Lung (tissue), 11 donors: ENCODE measurements at regions not wholly inside any gene's neighbourhood (a gene's known extent, or its start where the extent isn't known, plus 50 kb on each side); places are given as distances from the start of the nearest gene placed in this dataset.
"Not testable (repeated sequence)": the region's sequence is repeated elsewhere in the genome, so short reads cannot be mapped to it uniquely, and the experiment has no call there.

Experiments used
- ATAC-seq: fragments of 200-7000 bp; cut with Tn5 transposase; one replicate; pipeline ENCODE4 v1.9.1; 2020; ENCODE audit warnings: moderate number of reproducible peaks; ENCODE audit not compliant: insufficient read depth, low FRiP score
- DNase-seq, 3 donors: peaks; one replicate each; pipeline ENCODE4 v3.0.0-alpha.2; 2013 to 2017
- H3K27ac ChIP-seq, 2 donors: one replicate each; pipeline ENCODE4 v1.5.1; 2013; ENCODE audit warnings: mild to moderate bottlenecking in 2 of 2, moderate library complexity in 2 of 2, control low read depth in 1 of 2, inconsistent platforms in 1 of 2, low read depth in 1 of 2, low read length in 1 of 2
- H3K27me3 ChIP-seq, 3 donors: one replicate each; pipeline ENCODE4 v1.5.1; 2013; ENCODE audit warnings: low read length in 2 of 3; ENCODE audit not compliant: control insufficient read depth in 3 of 3, insufficient read depth in 3 of 3
- H3K36me3 ChIP-seq, 4 donors: one replicate each; pipeline ENCODE4 v1.5.1; 2013; ENCODE audit warnings: low read length in 4 of 4, mild to moderate bottlenecking in 1 of 4, moderate library complexity in 1 of 4; ENCODE audit not compliant: control insufficient read depth in 4 of 4, insufficient read depth in 4 of 4
- H3K4me1 ChIP-seq, 5 donors: one replicate each; pipeline ENCODE4 v1.5.1; 2013; ENCODE audit warnings: low read length in 5 of 5, mild to moderate bottlenecking in 2 of 5, moderate library complexity in 1 of 5; ENCODE audit not compliant: control insufficient read depth in 5 of 5, insufficient read depth in 5 of 5
- H3K4me3 ChIP-seq: one replicate; pipeline ENCODE4 v1.5.1; 2013; ENCODE audit warnings: mild to moderate bottlenecking, control low read depth, moderate library complexity
- H3K9ac ChIP-seq, 2 donors: one replicate each; pipeline ENCODE4 v1.5.1; 2013; ENCODE audit warnings: low read length in 2 of 2, control low read depth in 1 of 2; ENCODE audit not compliant: insufficient read depth in 1 of 2
- H3K9me3 ChIP-seq, 4 donors: one replicate each; pipeline ENCODE4 v1.5.1; 2013; ENCODE audit warnings: low read length in 3 of 4, mild to moderate bottlenecking in 1 of 4, moderate library complexity in 1 of 4; ENCODE audit not compliant: control insufficient read depth in 4 of 4, insufficient read depth in 3 of 4
- CTCF ChIP-seq: IDR thresholded peaks from 2 replicates; pipeline ENCODE4 v1.5.1; 2012; ENCODE audit warnings: mild to moderate bottlenecking; ENCODE audit errors: control extremely low read depth, extremely low read depth
- WGBS, 2 donors: extraction: QIAGEN DNeasy Blood & Tissue Kit; methylation state at CpG; one replicate each; pipeline ENCODE4 v1.1.7; 2013; 5-methylcytosine and 5-hydroxymethylcytosine counted together
- donor health status: control.
- donor health status: control.
- donor health status: Bipolar disorder and iron deficiency.
- donor health status: healthy.
- donor health status: DM: yes; HTN: yes; CAD: no.

DNA sequence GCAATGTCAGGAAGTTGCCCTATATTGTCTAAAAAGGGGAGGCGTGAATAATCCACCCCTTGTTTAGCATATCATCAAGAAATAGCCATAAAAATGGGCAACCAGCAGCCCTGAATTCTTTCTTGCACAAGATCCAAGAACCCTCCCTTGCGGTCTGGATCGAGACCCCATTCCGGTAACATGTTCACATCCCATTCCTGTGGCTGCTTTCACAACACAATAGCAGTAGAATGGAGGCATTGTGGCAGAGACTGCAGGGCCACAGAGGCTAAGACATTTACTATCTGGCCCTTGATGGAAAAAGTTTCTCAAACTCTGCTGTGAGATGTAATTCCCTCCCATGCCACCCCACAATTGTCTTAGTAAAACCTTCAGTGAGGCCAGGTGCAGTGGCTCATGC is 73.2 kb downstream of the RMI2 start:
- ATAC-seq (no peak), DNase-seq (no peak)
- Histone ChIP-seq H3K4me1 (no peaks in the 10 kb centered on the region), H3K9ac (no peak overlapping the region), H3K9me3 (no peaks in the 10 kb centered on the region), H3K36me3 (no peaks in the 10 kb centered on the region), H3K27me3 (no peaks in the 10 kb centered on the region), H3K27ac (no peak overlapping the region), H3K4me3 (no peak overlapping the region)
- TF ChIP-seq CTCF, result no peak
- 72 to 83% methylated on average over 4 of the region's 4 CpGs for WGBS, 2 donors

DNA sequence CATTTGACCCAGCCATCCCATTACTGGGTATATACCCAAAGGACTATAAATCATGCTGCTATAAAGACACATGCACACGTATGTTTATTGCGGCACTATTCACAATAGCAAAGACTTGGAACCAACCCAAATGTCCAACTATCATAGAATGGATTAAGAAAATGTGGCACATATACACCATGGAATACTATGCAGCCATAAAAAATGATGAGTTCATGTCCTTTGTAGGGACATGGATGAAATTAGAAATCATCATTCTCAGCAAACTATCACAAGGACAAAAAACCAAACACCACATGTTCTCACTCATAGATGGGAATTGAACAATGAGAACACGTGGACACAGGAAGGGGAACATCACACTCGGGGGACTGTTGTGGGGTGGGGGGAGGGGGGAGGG is 74.8 kb downstream of the RMI2 start:
- DNase-seq, H3K9ac ChIP-seq, ATAC-seq, H3K4me1 ChIP-seq, H3K36me3 ChIP-seq, H3K4me3 ChIP-seq, H3K27ac ChIP-seq, H3K9me3 ChIP-seq, H3K27me3 ChIP-seq: not testable (repeated sequence)
- WGBS, 2 donors, result 87 to 92% methylated on average over 2 to 4 of the region's 4 CpGs

DNA sequence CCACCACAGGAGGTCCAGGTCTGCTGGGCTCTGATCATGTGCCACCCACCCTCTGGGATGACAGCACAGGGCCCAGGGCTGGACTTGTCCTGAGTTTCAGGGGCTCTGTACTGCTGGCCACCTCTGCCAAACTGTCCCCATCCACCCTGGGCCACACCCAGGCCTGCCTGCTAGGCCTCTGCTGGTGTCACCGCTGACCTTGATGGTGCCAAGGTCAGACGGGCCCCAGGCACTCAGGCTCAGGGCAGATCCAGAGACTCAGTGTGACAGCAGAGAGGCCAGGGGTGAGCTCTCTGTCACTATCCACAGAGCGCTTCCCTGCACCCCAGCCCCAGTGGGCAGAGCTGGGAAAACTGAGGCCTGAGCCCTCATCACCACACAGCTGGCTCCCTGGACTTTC is 75.6 kb downstream of the RMI2 start:
- TF ChIP-seq CTCF, result no peak
- no peak overlapping the region for H3K4me3 ChIP-seq
- H3K4me1 ChIP-seq, result no peaks in the 10 kb centered on the region
- H3K27ac ChIP-seq, result no peak overlapping the region
- ATAC-seq (no peak), DNase-seq (no peak)
- 90 to 96% methylated on average over 3 of the region's 3 CpGs for WGBS, 2 donors
- no peaks in the 10 kb centered on the region for H3K36me3 ChIP-seq
- no peak overlapping the region for H3K9ac ChIP-seq
- no peaks in the 10 kb centered on the region for H3K27me3 ChIP-seq
- peaks cover 0 to 2% (median 0%) of the 10 kb centered on the region in 4 donors for H3K9me3 ChIP-seq

- Histone ChIP-seq H3K9me3 (peaks cover 0 to 2% (median 0%) of the 10 kb centered on the region in 4 donors), H3K4me1 (no peaks in the 10 kb centered on the region), H3K9ac (no peak overlapping the region), H3K4me3 (no peak overlapping the region), H3K27ac (no peak overlapping the region), H3K27me3 (no peaks in the 10 kb centered on the region), H3K36me3 (no peaks in the 10 kb centered on the region)
- TF ChIP-seq CTCF, result no peak
- WGBS, 2 donors, result 76 to 85% methylated on average over 26 of the region's 26 CpGs
- ATAC-seq, result no peak
- no peak for DNase-seq
Observed at GRCh38 chr16:11422381-11423314, 77.4 kb downstream of the RMI2 start.
